Naive thymus-derived CD4-positive, alpha-beta T cell (primary cell): ENCODE measurements at regions not wholly inside any gene's neighbourhood (a gene's known extent, or its start where the extent isn't known, plus 50 kb on each side); places are given as distances from the start of the nearest gene placed in this dataset.

Experiments used
- ATAC-seq: fragments of 150-1000 bp; cut with Tn5 transposase; 2 replicates; pipeline ENCODE4 v1.10.0; 2021; ENCODE audit warnings: mild to moderate bottlenecking, moderate library complexity
- CTCF ChIA-PET: fragments of 350-600 bp; sonication (Branson Sonifier 250); formaldehyde crosslinking; loops from one replicate; lab custom pipeline; 2021; ENCODE audit warnings: antibody characterized with exemption; lab: Charles Lee
- POLR2A ChIA-PET: fragments of 350-600 bp; sonication (Branson Sonifier 250); formaldehyde crosslinking; loops from one replicate; lab custom pipeline; 2021; ENCODE audit warnings: antibody characterized with exemption, inconsistent platforms; lab: Charles Lee
- DNase-seq, 9 donors: peaks; one replicate each; pipeline versions ENCODE4 v3.0.0 to v3.0.0-alpha.2; 2020 to 2022; ENCODE audit warnings: mixed read lengths in 1 of 9
- H3K27ac ChIP-seq: one replicate; pipeline ENCODE4 v1.7.0; 2013; ENCODE audit warnings: mild to moderate bottlenecking, low read depth, low read length, moderate library complexity
- H3K27me3 ChIP-seq, 2 donors: one replicate each; pipeline ENCODE4 v1.7.0; 2013; ENCODE audit warnings: low read length in 2 of 2, mild to moderate bottlenecking in 2 of 2, moderate library complexity in 2 of 2; ENCODE audit not compliant: control insufficient read depth in 2 of 2, insufficient read depth in 2 of 2
- H3K36me3 ChIP-seq, 3 experiments: 1 replicate in 2 of 3; 2 replicates in 1 of 3; pipeline ENCODE4 v1.7.0; 2013; ENCODE audit warnings: low read length in 3 of 3, mild to moderate bottlenecking in 3 of 3, moderate library complexity in 1 of 3; ENCODE audit not compliant: insufficient read depth in 3 of 3, control insufficient read depth in 2 of 3
- H3K4me1 ChIP-seq, 2 donors: one replicate each; pipeline ENCODE4 v1.7.0; 2013; ENCODE audit warnings: low read length in 2 of 2, mild to moderate bottlenecking in 2 of 2, moderate library complexity in 1 of 2; ENCODE audit not compliant: control insufficient read depth in 2 of 2, insufficient read depth in 2 of 2
- H3K4me3 ChIP-seq: 2 replicates; pipeline ENCODE4 v1.7.0; 2013; ENCODE audit warnings: mild to moderate bottlenecking, low read length
- H3K9me3 ChIP-seq, 3 experiments: 1 replicate in 2 of 3; 2 replicates in 1 of 3; pipeline ENCODE4 v1.7.0; 2013; ENCODE audit warnings: low read length in 3 of 3; ENCODE audit not compliant: control insufficient read depth in 2 of 3
- H3K27ac Mint-ChIP-seq, 9 donors: one replicate each; pipeline ENCODE4 v1.8.0; 2020 to 2022; ENCODE audit warnings: mixed read lengths in 9 of 9, mild to moderate bottlenecking in 8 of 9, moderate library complexity in 5 of 9, inconsistent platforms in 2 of 9
- H3K27me3 Mint-ChIP-seq, 5 donors: one replicate each; pipeline ENCODE4 v1.8.0; 2021 to 2022; ENCODE audit warnings: mixed read lengths in 5 of 5, mild to moderate bottlenecking in 1 of 5
- H3K36me3 Mint-ChIP-seq, 5 donors: one replicate each; pipeline ENCODE4 v1.8.0; 2020 to 2022; ENCODE audit warnings: mixed read lengths in 5 of 5, mild to moderate bottlenecking in 3 of 5, inconsistent platforms in 1 of 5
- H3K4me1 Mint-ChIP-seq, 7 donors: one replicate each; pipeline ENCODE4 v1.8.0; 2020 to 2022; ENCODE audit warnings: mixed read lengths in 7 of 7, mild to moderate bottlenecking in 3 of 7, inconsistent platforms in 1 of 7
- H3K4me3 Mint-ChIP-seq, 10 donors: one replicate each; pipeline ENCODE4 v1.8.0; 2020 to 2022; ENCODE audit warnings: mild to moderate bottlenecking in 10 of 10, mixed read lengths in 10 of 10, moderate library complexity in 6 of 10, inconsistent platforms in 2 of 10
- H3K9me3 Mint-ChIP-seq, 11 donors: one replicate each; pipeline ENCODE4 v1.8.0; 2020 to 2022; ENCODE audit warnings: mixed read lengths in 11 of 11, mild to moderate bottlenecking in 4 of 11, inconsistent platforms in 1 of 11, moderate library complexity in 1 of 11
- intact Hi-C, 2 donors: fragments of 100-400 bp; cut with micrococcal nuclease; formaldehyde crosslinking; loops; one replicate each; pipeline ENCODE4 v1.15.1; 2023

DNA sequence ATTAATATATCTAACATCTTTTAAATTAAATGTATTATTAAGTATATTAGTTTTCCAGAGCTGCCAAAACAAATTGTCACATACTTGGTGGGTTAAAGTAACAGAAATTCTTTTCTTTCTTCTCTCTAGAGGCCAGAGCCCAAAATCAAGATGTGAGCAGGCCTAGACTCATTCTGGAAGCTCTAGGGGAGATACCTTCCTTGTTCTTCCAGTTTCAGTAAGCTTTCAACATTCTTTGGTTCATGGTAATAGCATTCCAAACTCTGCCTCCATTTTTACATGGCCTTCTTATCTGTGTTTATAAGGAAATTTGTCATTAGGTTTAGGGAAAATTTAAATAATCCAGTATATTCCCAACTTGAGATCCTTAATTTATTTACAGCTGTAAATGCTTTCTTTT is 1054.6 kb upstream of the GBE1 start:
- peaks cover 0 to 6% (median 0%) of the 10 kb centered on the region in 5 donors for H3K36me3 Mint-ChIP-seq
- Histone ChIP-seq H3K9me3 (peaks cover 0 to 11% (median 0%) of the 10 kb centered on the region in 3 experiments), H3K27me3 (no peaks in the 10 kb centered on the region), H3K36me3 (no peaks in the 10 kb centered on the region), H3K27ac (no peak overlapping the region), H3K4me3 (no peak overlapping the region), H3K4me1 (no peaks in the 10 kb centered on the region)
- no peak for ATAC-seq
- no peak for DNase-seq
- no peak overlapping the region for H3K27ac Mint-ChIP-seq
- POLR2A ChIA-PET: no interaction called here
- peaks cover 2 to 33% (median 16%) of the 10 kb centered on the region in 11 donors for H3K9me3 Mint-ChIP-seq
- H3K27me3 Mint-ChIP-seq: no peaks in the 10 kb centered on the region
- no peak overlapping the region for H3K4me3 Mint-ChIP-seq
- intact Hi-C loops: no loop called here
- H3K4me1 Mint-ChIP-seq: peaks cover 0 to 1% (median 0%) of the 10 kb centered on the region in 7 donors
- CTCF ChIA-PET: no interaction called here

DNA sequence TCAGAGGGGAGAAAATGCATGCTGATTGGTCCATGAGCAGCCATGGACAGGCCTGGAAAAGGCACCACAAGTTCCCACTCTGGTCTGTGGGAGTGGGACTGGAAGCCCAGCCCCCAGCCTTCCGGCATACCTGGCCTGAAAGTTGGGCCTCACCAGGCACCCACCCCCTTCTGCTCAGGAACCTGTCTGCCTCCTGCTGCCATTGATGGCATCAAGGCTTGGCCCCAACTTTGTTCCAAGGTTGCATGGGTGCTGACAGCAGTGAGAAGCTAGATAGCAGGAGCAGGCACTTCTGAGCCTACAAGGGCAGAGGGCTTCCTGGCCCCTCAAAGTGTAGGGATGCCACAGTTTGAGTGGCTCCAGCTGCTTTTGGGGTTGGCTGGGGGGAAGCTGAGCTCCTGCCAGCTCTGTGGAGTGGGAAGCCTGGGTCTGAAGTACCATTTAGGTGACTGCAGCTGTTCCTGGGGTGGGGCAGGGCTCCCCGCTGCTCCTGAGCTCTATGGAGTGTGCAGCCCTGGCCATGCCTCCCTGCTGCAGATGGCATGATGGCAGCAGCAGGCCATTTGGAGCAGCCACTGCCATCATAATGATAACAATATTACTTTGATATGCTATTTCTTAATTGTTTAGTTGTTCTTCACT is 1054.1 kb upstream of the GBE1 start:
- intact Hi-C loops: no loop called here
- peaks cover 0 to 1% (median 0%) of the 10 kb centered on the region in 7 donors for H3K4me1 Mint-ChIP-seq
- H3K27ac ChIP-seq: no peak overlapping the region
- H3K36me3 Mint-ChIP-seq: peaks cover 0 to 6% (median 0%) of the 10 kb centered on the region in 5 donors
- DNase-seq (no peak), ATAC-seq (no peak)
- no peak overlapping the region for H3K27ac Mint-ChIP-seq
- peaks cover 0 to 33% (median 15%) of the 10 kb centered on the region in 11 donors for H3K9me3 Mint-ChIP-seq
- no peaks in the 10 kb centered on the region for H3K36me3 ChIP-seq
- no peak overlapping the region for H3K4me3 Mint-ChIP-seq
- no peaks in the 10 kb centered on the region for H3K4me1 ChIP-seq
- ChIA-PET POLR2A (no interaction called here), CTCF (no interaction called here)
- H3K27me3 Mint-ChIP-seq: no peaks in the 10 kb centered on the region
- no peak overlapping the region for H3K4me3 ChIP-seq
- peaks cover 0 to 11% (median 0%) of the 10 kb centered on the region in 3 experiments for H3K9me3 ChIP-seq
- no peaks in the 10 kb centered on the region for H3K27me3 ChIP-seq

DNA sequence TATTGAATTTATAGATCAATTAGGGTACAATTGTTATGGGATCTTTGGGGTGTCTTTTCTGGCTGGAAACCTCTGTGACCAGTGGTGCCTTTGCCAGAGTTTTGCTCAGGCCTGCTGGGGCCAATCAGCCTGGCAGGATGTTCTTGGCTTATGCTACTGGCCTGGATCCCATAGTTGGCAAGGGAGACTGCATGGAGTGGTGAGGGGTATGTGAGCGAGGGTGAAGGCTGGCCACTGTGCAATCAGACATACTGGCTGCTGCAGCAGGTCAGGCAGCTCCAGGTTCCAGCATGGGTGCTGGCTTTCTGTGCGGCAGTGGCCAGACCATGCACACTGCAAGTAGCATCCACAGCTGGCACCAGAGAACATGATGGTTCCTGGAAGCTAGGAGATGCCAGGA is 1053.2 kb upstream of the GBE1 start:
- intact Hi-C loops: no loop called here

DNA sequence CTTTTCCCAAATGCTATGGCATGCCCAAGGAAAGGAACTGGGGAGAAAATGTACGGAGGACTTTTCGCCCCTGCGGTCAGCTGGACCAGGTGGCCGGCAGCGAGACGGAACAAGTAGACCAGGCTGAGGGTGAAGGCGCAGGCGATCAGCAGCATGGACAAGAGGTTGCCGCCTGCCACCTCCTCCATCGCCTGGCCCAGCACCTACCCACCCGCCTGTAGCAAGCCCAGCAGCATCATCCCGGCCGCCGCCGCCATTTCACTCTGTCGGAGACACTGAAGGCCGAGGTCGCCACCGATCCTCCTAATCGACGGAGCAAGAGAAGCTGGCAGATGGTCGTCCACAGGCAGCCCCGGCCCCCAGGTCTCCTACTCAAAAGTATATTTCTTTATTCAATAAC is 1046.3 kb upstream of the GBE1 start:
- Histone ChIP-seq H3K27me3 (no peaks in the 10 kb centered on the region), H3K9me3 (peaks cover 0 to 4% (median 0%) of the 10 kb centered on the region in 3 experiments), H3K27ac (no peak overlapping the region), H3K4me3 (no peak overlapping the region), H3K36me3 (no peaks in the 10 kb centered on the region), H3K4me1 (no peaks in the 10 kb centered on the region)
- intact Hi-C loops: no loop called here
- POLR2A ChIA-PET: no interaction called here
- Mint-ChIP-seq H3K4me1 (no peaks in the 10 kb centered on the region), H3K9me3 (peaks cover 0 to 22% (median 7%) of the 10 kb centered on the region in 11 donors), H3K27me3 (no peaks in the 10 kb centered on the region), H3K4me3 (no peak overlapping the region), H3K36me3 (peaks cover 0 to 6% (median 0%) of the 10 kb centered on the region in 5 donors), H3K27ac (no peak overlapping the region)
- CTCF ChIA-PET: no interaction called here
- DNase-seq (no peak), ATAC-seq (no peak)

More for the DNA sequence above, 1053.2 kb upstream of the GBE1 start:
- DNase-seq: no peak
- Histone ChIP-seq H3K4me3 (no peak overlapping the region), H3K36me3 (no peaks in the 10 kb centered on the region), H3K4me1 (no peaks in the 10 kb centered on the region), H3K27me3 (no peaks in the 10 kb centered on the region), H3K9me3 (peaks cover 0 to 11% (median 0%) of the 10 kb centered on the region in 3 experiments), H3K27ac (no peak overlapping the region)
- ChIA-PET POLR2A (no interaction called here), CTCF (no interaction called here)
- H3K27me3 Mint-ChIP-seq: no peaks in the 10 kb centered on the region
- no peak for ATAC-seq
- H3K4me3 Mint-ChIP-seq: no peak overlapping the region
- peaks cover 0 to 35% (median 15%) of the 10 kb centered on the region in 11 donors for H3K9me3 Mint-ChIP-seq
- H3K36me3 Mint-ChIP-seq: peaks cover 0 to 6% (median 0%) of the 10 kb centered on the region in 5 donors
- H3K4me1 Mint-ChIP-seq: peaks cover 0 to 1% (median 0%) of the 10 kb centered on the region in 7 donors
- H3K27ac Mint-ChIP-seq: no peak overlapping the region

DNA sequence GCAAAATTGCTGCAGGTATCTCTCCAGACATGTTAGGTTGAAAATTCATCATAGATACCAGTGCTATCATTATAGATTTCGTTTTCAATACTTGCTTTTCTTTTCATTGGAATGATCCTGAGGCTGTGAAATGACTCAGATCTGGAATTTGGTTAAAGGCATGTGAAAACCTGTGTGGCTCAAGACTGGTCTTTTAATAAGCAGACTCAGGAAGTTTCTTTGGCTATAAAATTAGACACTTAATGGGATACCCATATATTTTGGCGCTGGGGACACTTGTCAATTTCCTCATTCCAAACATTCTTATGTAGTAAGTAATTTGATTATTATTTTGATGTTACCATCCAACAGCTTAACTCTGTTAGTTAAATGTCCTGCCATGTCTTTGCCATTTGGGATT is 1041.1 kb upstream of the GBE1 start:
- DNase-seq (no peak), ATAC-seq (no peak)
- Histone ChIP-seq H3K4me1 (no peaks in the 10 kb centered on the region), H3K27me3 (no peaks in the 10 kb centered on the region), H3K9me3 (no peaks in the 10 kb centered on the region), H3K4me3 (no peak overlapping the region), H3K27ac (no peak overlapping the region), H3K36me3 (no peaks in the 10 kb centered on the region)
- no peaks in the 10 kb centered on the region for H3K27me3 Mint-ChIP-seq
- CTCF ChIA-PET: no interaction called here
- intact Hi-C loops: no loop called here
- peaks cover 0 to 9% (median 4%) of the 10 kb centered on the region in 11 donors for H3K9me3 Mint-ChIP-seq
- POLR2A ChIA-PET: no interaction called here
- no peaks in the 10 kb centered on the region for H3K4me1 Mint-ChIP-seq
- no peak overlapping the region for H3K4me3 Mint-ChIP-seq
- no peaks in the 10 kb centered on the region for H3K36me3 Mint-ChIP-seq
- no peak overlapping the region for H3K27ac Mint-ChIP-seq

DNA sequence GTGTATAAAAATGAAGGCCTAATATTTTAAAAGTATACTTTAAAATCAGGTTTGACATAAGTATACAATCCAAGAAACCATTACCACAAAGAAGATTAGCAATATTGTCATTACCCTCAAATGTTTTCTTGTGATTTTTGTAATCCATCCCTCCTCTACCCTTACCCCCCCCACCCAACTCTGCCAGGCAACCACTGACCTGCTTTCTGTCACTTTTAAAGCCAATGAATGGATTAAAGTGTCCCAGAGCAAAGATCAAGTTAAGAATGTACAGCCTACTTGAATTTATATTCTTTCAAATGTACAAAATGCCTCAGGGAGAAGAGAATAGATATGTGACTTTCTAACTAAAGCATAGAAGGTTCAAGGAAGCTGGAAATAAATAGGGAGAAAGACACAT is 1038.8 kb upstream of the GBE1 start:
- ATAC-seq: no peak
- H3K27me3 ChIP-seq: no peaks in the 10 kb centered on the region

DNA sequence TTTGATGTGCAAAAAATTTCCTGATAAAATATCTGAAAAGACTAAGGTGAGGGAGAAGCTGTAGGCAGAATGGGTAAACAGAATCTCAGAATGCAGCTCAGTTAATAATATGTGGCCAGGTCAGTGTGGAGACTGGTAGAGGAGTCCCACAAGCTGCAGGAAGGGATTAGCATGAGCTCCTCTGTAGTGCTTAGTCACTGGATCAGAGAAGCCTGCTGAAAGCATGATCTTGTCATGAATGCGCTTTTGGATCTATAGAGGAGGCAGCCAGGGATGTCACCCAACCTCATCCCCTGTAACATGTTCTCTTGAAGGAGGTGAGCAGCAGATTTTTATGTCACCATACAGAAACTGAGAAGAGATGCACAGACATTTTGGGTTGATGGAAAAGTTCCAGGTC is 1035.3 kb upstream of the GBE1 start:
- Mint-ChIP-seq H3K9me3 (peaks cover 0 to 8% (median 3%) of the 10 kb centered on the region in 11 donors), H3K36me3 (no peaks in the 10 kb centered on the region), H3K4me3 (no peak overlapping the region), H3K27me3 (no peaks in the 10 kb centered on the region), H3K27ac (no peak overlapping the region), H3K4me1 (no peaks in the 10 kb centered on the region)
- no peak for ATAC-seq
- no peak for DNase-seq
- H3K27me3 ChIP-seq: no peaks in the 10 kb centered on the region
- H3K36me3 ChIP-seq: no peaks in the 10 kb centered on the region
- ChIA-PET CTCF (no interaction called here), POLR2A (no interaction called here)
- no peak overlapping the region for H3K4me3 ChIP-seq
- H3K27ac ChIP-seq: no peak overlapping the region
- no peaks in the 10 kb centered on the region for H3K9me3 ChIP-seq
- intact Hi-C loops: no loop called here
- H3K4me1 ChIP-seq: no peaks in the 10 kb centered on the region

More for the DNA sequence above, 1038.8 kb upstream of the GBE1 start:
- Histone ChIP-seq H3K36me3 (no peaks in the 10 kb centered on the region), H3K9me3 (no peaks in the 10 kb centered on the region), H3K4me1 (no peaks in the 10 kb centered on the region), H3K27ac (no peak overlapping the region), H3K4me3 (no peak overlapping the region)
- ChIA-PET CTCF (no interaction called here), POLR2A (no interaction called here)
- H3K36me3 Mint-ChIP-seq: no peaks in the 10 kb centered on the region
- no peaks in the 10 kb centered on the region for H3K27me3 Mint-ChIP-seq
- peaks cover 0 to 9% (median 2%) of the 10 kb centered on the region in 11 donors for H3K9me3 Mint-ChIP-seq
- H3K4me1 Mint-ChIP-seq: no peaks in the 10 kb centered on the region
- DNase-seq: no peak
- H3K4me3 Mint-ChIP-seq: no peak overlapping the region
- intact Hi-C loops: no loop called here
- no peak overlapping the region for H3K27ac Mint-ChIP-seq
